MM.1S (cell line): ENCODE measurements at regions not wholly inside any gene's neighbourhood (a gene's known extent, or its start where the extent isn't known, plus 50 kb on each side); places are given as distances from the start of the nearest gene placed in this dataset.

Experiments
- DNase-seq: peaks from one replicate; pipeline ENCODE4 v3.0.0-alpha.2; 2015
- H2AFZ ChIP-seq: fragments of 300-600 bp; sonication (generic); 2 replicates; pipeline ENCODE4 v1.6.0; 2016; ENCODE audit warnings: antibody characterized with exemption, low read length
- H3F3A ChIP-seq: fragments of 300-600 bp; sonication (generic); 2 replicates; pipeline ENCODE4 v1.6.1; 2016; ENCODE audit warnings: mild to moderate bottlenecking, antibody characterized with exemption, low read length, moderate library complexity, mixed read lengths; ENCODE audit not compliant: insufficient read depth
- H3K27ac ChIP-seq: fragments of 300-600 bp; sonication (generic); 2 replicates; pipeline ENCODE4 v1.5.1; 2016; ENCODE audit warnings: mild to moderate bottlenecking, low read length
- H3K27me3 ChIP-seq: fragments of 300-600 bp; sonication (generic); replicated peaks from 2 replicates; pipeline ENCODE4 v1.6.0; 2016; ENCODE audit warnings: low read length; ENCODE audit not compliant: insufficient read depth
- H3K36me3 ChIP-seq: fragments of 300-600 bp; sonication (generic); replicated peaks from 2 replicates; pipeline ENCODE4 v1.6.1; 2016; ENCODE audit warnings: mild to moderate bottlenecking, low read length, mixed read lengths; ENCODE audit not compliant: insufficient read depth
- H3K4me1 ChIP-seq: fragments of 300-600 bp; sonication (generic); 2 replicates; pipeline ENCODE4 v1.6.1; 2016; ENCODE audit warnings: low read length, mixed read lengths
- H3K4me2 ChIP-seq: fragments of 300-600 bp; sonication (generic); 2 replicates; pipeline ENCODE4 v1.6.0; 2016; ENCODE audit warnings: low read depth, low read length
- H3K4me3 ChIP-seq: fragments of 300-600 bp; sonication (generic); 2 replicates; pipeline ENCODE4 v1.5.1; 2016; ENCODE audit warnings: low read length, mixed read lengths
- H3K79me2 ChIP-seq: fragments of 300-600 bp; sonication (generic); 2 replicates; pipeline ENCODE4 v1.6.1; 2016; ENCODE audit warnings: mixed run types, low read length, mixed read lengths
- H3K9ac ChIP-seq: fragments of 300-600 bp; sonication (generic); 2 replicates; pipeline ENCODE4 v1.6.1; 2016; ENCODE audit warnings: low read length, mixed read lengths
- H3K9me2 ChIP-seq: fragments of 300-600 bp; sonication (generic); replicated peaks from 2 replicates; pipeline ENCODE4 v1.6.1; 2016; ENCODE audit warnings: mild to moderate bottlenecking, low read length, mixed read lengths; ENCODE audit not compliant: insufficient read depth
- H3K9me3 ChIP-seq: fragments of 300-600 bp; sonication (generic); replicated peaks from 2 replicates; pipeline ENCODE4 v1.6.1; 2016; ENCODE audit warnings: mild to moderate bottlenecking, low read length, mixed read lengths; ENCODE audit not compliant: insufficient read depth
- H4K20me1 ChIP-seq: fragments of 300-600 bp; sonication (generic); 2 replicates; pipeline ENCODE4 v1.6.1; 2016; ENCODE audit warnings: mild to moderate bottlenecking, low read length, moderate library complexity, mixed read lengths; ENCODE audit not compliant: insufficient read depth
- CTCF ChIP-seq: fragments of 300-600 bp; sonication (generic); IDR thresholded peaks from 2 replicates; pipeline ENCODE4 v1.5.1; 2016; ENCODE audit warnings: antibody characterized with exemption, low read length, mixed read lengths
- EZH2 ChIP-seq: fragments of 300-600 bp; sonication (generic); optimal IDR thresholded peaks from 2 replicates; pipeline ENCODE3; 2017; ENCODE audit warnings: low read depth, mild to moderate bottlenecking, antibody characterized with exemption, low read length, mixed read lengths
- EZH2phosphoT487 ChIP-seq: fragments of 300-600 bp; sonication (generic); IDR thresholded peaks from 2 replicates; pipeline ENCODE4 v1.6.1; 2018; ENCODE audit warnings: antibody characterized with exemption, low read length

GRCh38 chr11:130601141-130601540 lies 152.7 kb downstream of the ADAMTS15 start:
- TF ChIP-seq CTCF, result no peak
- no peak for TF ChIP-seq EZH2
- TF ChIP-seq EZH2phosphoT487, result no peak
- no peak overlapping the region for H3K9ac ChIP-seq
- no peaks in the 10 kb centered on the region for H3F3A ChIP-seq
- H4K20me1 ChIP-seq, result no peaks in the 10 kb centered on the region
- H3K36me3 ChIP-seq, result no peaks in the 10 kb centered on the region
- no peaks in the 10 kb centered on the region for H3K9me2 ChIP-seq
- no peak for DNase-seq
- no peak overlapping the region for H3K27ac ChIP-seq
- H3K4me3 ChIP-seq, result no peak overlapping the region
- no peak overlapping the region; the same call in 1 of the 2 replicates for H2AFZ ChIP-seq
- no peak overlapping the region for H3K4me2 ChIP-seq
- H3K27me3 ChIP-seq, result no peaks in the 10 kb centered on the region
- H3K4me1 ChIP-seq, result 0 out of 2 replicates have a peak, but pooled peaks cover 2% of the 10 kb centered on the region
- no peaks in the 10 kb centered on the region for H3K79me2 ChIP-seq
- no peaks in the 10 kb centered on the region for H3K9me3 ChIP-seq

- no peaks in the 10 kb centered on the region for H3K9me3 ChIP-seq
- H4K20me1 ChIP-seq, result no peaks in the 10 kb centered on the region
- no peaks in the 10 kb centered on the region for H3K27me3 ChIP-seq
- DNase-seq, result no peak
- no peak overlapping the region for H3K9ac ChIP-seq
- TF ChIP-seq CTCF (no peak), EZH2phosphoT487 (no peak), EZH2 (no peak)
- H3F3A ChIP-seq, result no peaks in the 10 kb centered on the region
- no peaks in the 10 kb centered on the region for H3K36me3 ChIP-seq
- H3K4me2 ChIP-seq, result no peak overlapping the region
- 0 out of 2 replicates have a peak, but pooled peaks cover 2% of the 10 kb centered on the region for H3K4me1 ChIP-seq
- no peak overlapping the region for H2AFZ ChIP-seq
- no peaks in the 10 kb centered on the region for H3K79me2 ChIP-seq
- H3K27ac ChIP-seq, result no peak overlapping the region
- H3K4me3 ChIP-seq, result no peak overlapping the region
- no peaks in the 10 kb centered on the region for H3K9me2 ChIP-seq
Measured at GRCh38 chr11:130601764-130602460, 153.5 kb downstream of the ADAMTS15 start.

GRCh38 chr11:130602641-130603334 lies 154.3 kb downstream of the ADAMTS15 start:
- no peaks in the 10 kb centered on the region for H3F3A ChIP-seq
- no peaks in the 10 kb centered on the region for H3K9me3 ChIP-seq
- no peak for DNase-seq
- no peak overlapping the region for H3K9ac ChIP-seq
- no peaks in the 10 kb centered on the region for H3K79me2 ChIP-seq
- no peaks in the 10 kb centered on the region for H3K9me2 ChIP-seq
- no peak overlapping the region for H3K27ac ChIP-seq
- H3K4me3 ChIP-seq, result no peak overlapping the region
- no peak overlapping the region for H3K4me2 ChIP-seq
- no peaks in the 10 kb centered on the region for H3K36me3 ChIP-seq
- no peaks in the 10 kb centered on the region for H4K20me1 ChIP-seq
- 0 out of 2 replicates have a peak, but pooled peaks cover 2% of the 10 kb centered on the region for H3K4me1 ChIP-seq
- TF ChIP-seq CTCF (no peak), EZH2phosphoT487 (no peak), EZH2 (no peak)
- H3K27me3 ChIP-seq, result no peaks in the 10 kb centered on the region
- H2AFZ ChIP-seq, result no peak overlapping the region
